B cell (primary cell): ENCODE measurements at regions not wholly inside any gene's neighbourhood (a gene's known extent, or its start where the extent isn't known, plus 50 kb on each side); places are given as distances from the start of the nearest gene placed in this dataset.

ENCODE experiments used
- ATAC-seq: fragments of 200-7000 bp; cut with Tn5 transposase; one replicate; pipeline ENCODE4 v1.10.0; 2021; ENCODE audit warnings: low read depth, mild to moderate bottlenecking, moderate number of reproducible peaks, moderate library complexity
- CTCF ChIA-PET: fragments of 350-600 bp; sonication (Branson Sonifier 250); formaldehyde crosslinking; loops from one replicate; lab custom pipeline; 2021; ENCODE audit warnings: antibody characterized with exemption, inconsistent platforms; lab: Charles Lee
- POLR2A ChIA-PET: fragments of 350-600 bp; sonication (Branson Sonifier 250); formaldehyde crosslinking; loops from one replicate; lab custom pipeline; 2021; ENCODE audit warnings: antibody characterized with exemption; lab: Charles Lee
- DNase-seq: peaks from one replicate; pipeline ENCODE4 v3.0.0; 2013
- H2AFZ ChIP-seq: 2 replicates; pipeline ENCODE4 v1.6.1; 2012; ENCODE audit warnings: mild to moderate bottlenecking, low read depth, low read length; ENCODE audit not compliant: insufficient read depth, poor library complexity, severe bottlenecking
- H3K27ac ChIP-seq, 2 donors: 1 replicate in 1 of 2; 2 replicates in 1 of 2; pipeline ENCODE4 v1.5.1; 2012 to 2013; ENCODE audit warnings: low read length in 2 of 2, mild to moderate bottlenecking in 2 of 2, moderate library complexity in 1 of 2
- H3K27me3 ChIP-seq, 4 experiments: fragments of 200-600 bp in 1 of 4; sonication (generic) in 1 of 4; replicated peaks in 1 of 4; 1 replicate in 2 of 4; 2 replicates in 2 of 4; pipeline versions ENCODE4 v1.6.1 to v1.7.0; 2013 to 2016; ENCODE audit warnings: low read length in 3 of 4, mild to moderate bottlenecking in 2 of 4, mixed read lengths in 1 of 4, moderate library complexity in 1 of 4; ENCODE audit not compliant: insufficient read depth in 4 of 4, control insufficient read depth in 3 of 4; ENCODE audit errors: control extremely low read depth in 1 of 4
- H3K36me3 ChIP-seq, 2 experiments: replicated peaks in 1 of 2; 1 replicate in 1 of 2; 2 replicates in 1 of 2; pipeline versions ENCODE4 v1.6.1 to v1.7.1; 2013; ENCODE audit warnings: low read length in 1 of 2; ENCODE audit not compliant: insufficient read depth in 2 of 2, control insufficient read depth in 1 of 2; ENCODE audit errors: control extremely low read depth in 1 of 2, extremely low read depth in 1 of 2
- H3K4me1 ChIP-seq, 2 donors: fragments of 200-600 bp in 1 of 2; sonication (generic) in 1 of 2; 1 replicate in 1 of 2; 2 replicates in 1 of 2; pipeline versions ENCODE4 v1.5.1 to v1.6.1; 2013 to 2017; ENCODE audit warnings: low read length in 2 of 2; ENCODE audit not compliant: control insufficient read depth in 2 of 2, insufficient read depth in 2 of 2
- H3K4me2 ChIP-seq: replicated peaks from 2 replicates; pipeline ENCODE3; 2012; ENCODE audit warnings: mild to moderate bottlenecking, low read depth, low read length; ENCODE audit not compliant: poor library complexity, severe bottlenecking
- H3K4me3 ChIP-seq, 5 experiments: fragments of 200-600 bp in 1 of 5; sonication (generic) in 1 of 5; 1 replicate in 3 of 5; 2 replicates in 2 of 5; pipeline versions ENCODE4 v1.5.1 to v1.7.0; 2011 to 2016; ENCODE audit warnings: low read length in 4 of 5, mild to moderate bottlenecking in 4 of 5, low read depth in 2 of 5, control low read depth in 1 of 5, moderate library complexity in 1 of 5; ENCODE audit not compliant: insufficient read depth in 1 of 5; ENCODE audit errors: control extremely low read depth in 1 of 5, extremely low read depth in 1 of 5
- H3K79me2 ChIP-seq: fragments of 200-600 bp; sonication (generic); one replicate; pipeline ENCODE4 v1.6.0; 2016; ENCODE audit warnings: low read length; ENCODE audit not compliant: control insufficient read depth, insufficient read depth
- H3K9ac ChIP-seq: fragments of 200-600 bp; sonication (generic); 2 replicates; pipeline ENCODE4 v1.6.1; 2017; ENCODE audit warnings: mild to moderate bottlenecking, low read length, moderate library complexity
- H3K9me3 ChIP-seq, 3 donors: one replicate each; pipeline versions ENCODE4 v1.6.1 to v1.7.1; 2013; ENCODE audit warnings: low read length in 2 of 3; ENCODE audit not compliant: control insufficient read depth in 2 of 3, insufficient read depth in 1 of 3; ENCODE audit errors: control extremely low read depth in 1 of 3
- H4K20me1 ChIP-seq: 2 replicates; pipeline ENCODE4 v1.6.0; 2012; ENCODE audit warnings: mild to moderate bottlenecking, low read length; ENCODE audit not compliant: insufficient read depth, control insufficient read depth, poor library complexity, severe bottlenecking
- H3K27ac Mint-ChIP-seq: one replicate; pipeline ENCODE4 v1.8.0; 2021; ENCODE audit warnings: mixed read lengths
- H3K27me3 Mint-ChIP-seq: one replicate; pipeline ENCODE4 v1.8.0; 2021; ENCODE audit warnings: mixed read lengths
- H3K4me1 Mint-ChIP-seq: one replicate; pipeline ENCODE4 v1.8.0; 2021; ENCODE audit warnings: mixed read lengths
- H3K4me3 Mint-ChIP-seq: one replicate; pipeline ENCODE4 v1.8.0; 2021; ENCODE audit warnings: mixed read lengths
- H3K9me3 Mint-ChIP-seq: one replicate; pipeline ENCODE4 v1.8.0; 2022; ENCODE audit warnings: mixed read lengths; ENCODE audit not compliant: insufficient read depth
- CTCF ChIP-seq: fragments of 200-600 bp; IDR thresholded peaks from one replicate; pipeline ENCODE4 v1.8.0; 2022; ENCODE audit warnings: antibody characterized with exemption, mild to moderate bottlenecking
- EZH2 ChIP-seq: IDR thresholded peaks from 2 replicates; pipeline ENCODE4 v1.6.1; 2012; ENCODE audit warnings: borderline replicate concordance, low read depth, mild to moderate bottlenecking, moderate library complexity, low read length; ENCODE audit not compliant: insufficient read depth, poor library complexity, severe bottlenecking
- WGBS: methylation state at CpG from one replicate; pipeline ENCODE4 v1.1.5; 2013; ENCODE audit warnings: missing lambda C conversion rate; ENCODE audit not compliant: insufficient coverage; 5-methylcytosine and 5-hydroxymethylcytosine counted together
- intact Hi-C: fragments of 100-400 bp; cut with micrococcal nuclease; formaldehyde crosslinking; loops from one replicate; pipeline ENCODE4 v1.10.0; 2022

GRCh38 chr4:62191451-62192240 lies 991.5 kb downstream of the ADGRL3 start:
- POLR2A ChIA-PET: no interaction called here
- DNase-seq (no peak), ATAC-seq (no peak)
- Histone ChIP-seq H3K27me3 (no peaks in the 10 kb centered on the region), H3K9ac (no peak overlapping the region), H3K27ac (no peak overlapping the region), H3K79me2 (no peaks in the 10 kb centered on the region), H3K4me3 (no peak overlapping the region), H3K4me2 (no peak overlapping the region), H3K4me1 (no peaks in the 10 kb centered on the region), H3K36me3 (no peaks in the 10 kb centered on the region), H3K9me3 (peaks cover 0 to 4% (median 3%) of the 10 kb centered on the region in 3 donors), H4K20me1 (no peaks in the 10 kb centered on the region), H2AFZ (no peak overlapping the region)
- Mint-ChIP-seq H3K9me3 (no peaks in the 10 kb centered on the region), H3K27ac (no peak overlapping the region), H3K4me3 (no peak overlapping the region), H3K4me1 (no peaks in the 10 kb centered on the region), H3K27me3 (no peaks in the 10 kb centered on the region)
- TF ChIP-seq CTCF: no peak
- no peak for TF ChIP-seq EZH2
- WGBS: 83% methylated on average over 1 of the region's 7 CpGs
- intact Hi-C loops: no loop called here
- CTCF ChIA-PET: no interaction called here

GRCh38 chr4:62170235-62170634 lies 970.1 kb downstream of the ADGRL3 start:
- H3K79me2 ChIP-seq: no peaks in the 10 kb centered on the region
- Mint-ChIP-seq H3K27me3 (no peaks in the 10 kb centered on the region), H3K4me1 (no peaks in the 10 kb centered on the region), H3K4me3 (no peak overlapping the region), H3K27ac (no peak overlapping the region), H3K9me3 (peaks cover 3% of the 10 kb centered on the region)
- no peak overlapping the region for H2AFZ ChIP-seq
- DNase-seq: no peak
- intact Hi-C loops: no loop called here
- H3K9me3 ChIP-seq: peaks cover 0 to 1% (median 0%) of the 10 kb centered on the region in 3 donors
- H3K27me3 ChIP-seq: no peaks in the 10 kb centered on the region
- no CpG with 5 or more reads among the region's 1 CpG for WGBS
- H3K9ac ChIP-seq: no peak overlapping the region
- H4K20me1 ChIP-seq: no peaks in the 10 kb centered on the region
- no peak overlapping the region for H3K4me3 ChIP-seq
- H3K36me3 ChIP-seq: no peaks in the 10 kb centered on the region
- TF ChIP-seq EZH2: no peak
- TF ChIP-seq CTCF: no peak
- no peak overlapping the region for H3K27ac ChIP-seq
- ChIA-PET CTCF (no interaction called here), POLR2A (no interaction called here)
- H3K4me1 ChIP-seq: no peaks in the 10 kb centered on the region
- no peak for ATAC-seq
- no peak overlapping the region for H3K4me2 ChIP-seq
